WTC11 (cell line): ENCODE measurements at regions not wholly inside any gene's neighbourhood (a gene's known extent, or its start where the extent isn't known, plus 50 kb on each side); places are given as distances from the start of the nearest gene placed in this dataset.

ENCODE experiments used
- CTCF ChIP-seq: fragments of 200-600 bp; IDR thresholded peaks from 2 replicates; pipeline ENCODE4 v1.8.0; 2022; ENCODE audit warnings: antibody characterized with exemption
- FOXJ3 ChIP-seq: sonication (generic); formaldehyde crosslinking; IDR thresholded peaks from 2 replicates; pipeline ENCODE4 v1.9.0; 2021; ENCODE audit warnings: missing genetic modification reagents, mild to moderate bottlenecking, borderline replicate concordance
- KAT7 ChIP-seq: sonication (generic); formaldehyde crosslinking; IDR thresholded peaks from 2 replicates; pipeline ENCODE4 v1.8.1; 2023; ENCODE audit warnings: missing genetic modification reagents, mild to moderate bottlenecking, borderline replicate concordance
- USF2 ChIP-seq: sonication (generic); formaldehyde crosslinking; IDR thresholded peaks from 2 replicates; pipeline ENCODE4 v1.8.1; 2023; ENCODE audit warnings: mild to moderate bottlenecking, missing genetic modification reagents, moderate library complexity
- TF ChIP-seq, protein P1 (sequence below): sonication (generic); formaldehyde crosslinking; IDR thresholded peaks from 2 replicates; pipeline ENCODE4 v1.8.0; 2022; ENCODE audit warnings: missing genetic modification reagents
- TF ChIP-seq, protein P2 (sequence below): sonication (generic); formaldehyde crosslinking; IDR thresholded peaks from 2 replicates; pipeline ENCODE4 v1.8.0; 2022; ENCODE audit warnings: mild to moderate bottlenecking, missing genetic modification reagents
- TF ChIP-seq, protein P3 (sequence below): sonication (generic); formaldehyde crosslinking; IDR thresholded peaks from 2 replicates; pipeline ENCODE4 v1.8.0; 2023; ENCODE audit warnings: missing genetic modification reagents
- TF ChIP-seq, protein P4 (sequence below): sonication (generic); formaldehyde crosslinking; conservative IDR thresholded peaks from 2 replicates; pipeline ENCODE4 v1.8.1; 2022; ENCODE audit warnings: mild to moderate bottlenecking, missing genetic modification reagents

DNA sequence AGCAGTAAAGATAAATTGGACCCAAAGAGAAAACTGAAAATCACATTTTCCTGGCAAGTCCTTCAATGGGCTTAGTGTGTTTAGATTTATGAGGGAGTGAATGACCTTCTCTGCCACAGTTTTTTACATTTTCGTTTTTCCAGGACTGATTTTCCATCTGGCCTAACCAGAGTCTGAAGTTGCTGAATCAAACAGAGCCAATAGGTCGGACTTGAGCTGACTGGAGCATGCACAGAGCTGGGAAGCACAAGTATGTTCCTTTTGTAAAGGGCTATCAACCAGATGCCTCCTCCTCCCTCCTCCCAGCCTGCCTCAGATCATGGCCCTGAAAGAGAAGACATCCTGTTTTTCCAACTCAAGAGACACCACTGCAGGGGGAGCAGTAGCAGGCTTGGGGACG, 126.0 kb upstream of the ANKRD1 start:
- TF ChIP-seq, protein P1, sequence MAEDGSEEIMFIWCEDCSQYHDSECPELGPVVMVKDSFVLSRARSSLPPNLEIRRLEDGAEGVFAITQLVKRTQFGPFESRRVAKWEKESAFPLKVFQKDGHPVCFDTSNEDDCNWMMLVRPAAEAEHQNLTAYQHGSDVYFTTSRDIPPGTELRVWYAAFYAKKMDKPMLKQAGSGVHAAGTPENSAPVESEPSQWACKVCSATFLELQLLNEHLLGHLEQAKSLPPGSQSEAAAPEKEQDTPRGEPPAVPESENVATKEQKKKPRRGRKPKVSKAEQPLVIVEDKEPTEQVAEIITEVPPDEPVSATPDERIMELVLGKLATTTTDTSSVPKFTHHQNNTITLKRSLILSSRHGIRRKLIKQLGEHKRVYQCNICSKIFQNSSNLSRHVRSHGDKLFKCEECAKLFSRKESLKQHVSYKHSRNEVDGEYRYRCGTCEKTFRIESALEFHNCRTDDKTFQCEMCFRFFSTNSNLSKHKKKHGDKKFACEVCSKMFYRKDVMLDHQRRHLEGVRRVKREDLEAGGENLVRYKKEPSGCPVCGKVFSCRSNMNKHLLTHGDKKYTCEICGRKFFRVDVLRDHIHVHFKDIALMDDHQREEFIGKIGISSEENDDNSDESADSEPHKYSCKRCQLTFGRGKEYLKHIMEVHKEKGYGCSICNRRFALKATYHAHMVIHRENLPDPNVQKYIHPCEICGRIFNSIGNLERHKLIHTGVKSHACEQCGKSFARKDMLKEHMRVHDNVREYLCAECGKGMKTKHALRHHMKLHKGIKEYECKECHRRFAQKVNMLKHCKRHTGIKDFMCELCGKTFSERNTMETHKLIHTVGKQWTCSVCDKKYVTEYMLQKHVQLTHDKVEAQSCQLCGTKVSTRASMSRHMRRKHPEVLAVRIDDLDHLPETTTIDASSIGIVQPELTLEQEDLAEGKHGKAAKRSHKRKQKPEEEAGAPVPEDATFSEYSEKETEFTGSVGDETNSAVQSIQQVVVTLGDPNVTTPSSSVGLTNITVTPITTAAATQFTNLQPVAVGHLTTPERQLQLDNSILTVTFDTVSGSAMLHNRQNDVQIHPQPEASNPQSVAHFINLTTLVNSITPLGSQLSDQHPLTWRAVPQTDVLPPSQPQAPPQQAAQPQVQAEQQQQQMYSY (CRISPR knock-in tag), result no peak
- TF ChIP-seq FOXJ3 (CRISPR knock-in tag) (no peak), CTCF (no peak), KAT7 (no peak), USF2 (CRISPR knock-in tag) (no peak)
- TF ChIP-seq, protein P2, sequence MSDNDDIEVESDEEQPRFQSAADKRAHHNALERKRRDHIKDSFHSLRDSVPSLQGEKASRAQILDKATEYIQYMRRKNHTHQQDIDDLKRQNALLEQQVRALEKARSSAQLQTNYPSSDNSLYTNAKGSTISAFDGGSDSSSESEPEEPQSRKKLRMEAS (CRISPR knock-in tag), result no peak
- TF ChIP-seq, protein P3, sequence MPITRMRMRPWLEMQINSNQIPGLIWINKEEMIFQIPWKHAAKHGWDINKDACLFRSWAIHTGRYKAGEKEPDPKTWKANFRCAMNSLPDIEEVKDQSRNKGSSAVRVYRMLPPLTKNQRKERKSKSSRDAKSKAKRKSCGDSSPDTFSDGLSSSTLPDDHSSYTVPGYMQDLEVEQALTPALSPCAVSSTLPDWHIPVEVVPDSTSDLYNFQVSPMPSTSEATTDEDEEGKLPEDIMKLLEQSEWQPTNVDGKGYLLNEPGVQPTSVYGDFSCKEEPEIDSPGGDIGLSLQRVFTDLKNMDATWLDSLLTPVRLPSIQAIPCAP (CRISPR knock-in tag), result no peak
- TF ChIP-seq, protein P4, sequence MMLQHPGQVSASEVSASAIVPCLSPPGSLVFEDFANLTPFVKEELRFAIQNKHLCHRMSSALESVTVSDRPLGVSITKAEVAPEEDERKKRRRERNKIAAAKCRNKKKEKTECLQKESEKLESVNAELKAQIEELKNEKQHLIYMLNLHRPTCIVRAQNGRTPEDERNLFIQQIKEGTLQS, result no peak
